SK-N-SH (cell line): ENCODE measurements at regions not wholly inside any gene's neighbourhood (a gene's known extent, or its start where the extent isn't known, plus 50 kb on each side); places are given as distances from the start of the nearest gene placed in this dataset.

ENCODE experiments used
- EZH2phosphoT487 ChIP-seq: fragments of 200-600 bp; sonication (generic); IDR thresholded peaks from 2 replicates; pipeline ENCODE4 v1.6.1; 2017; ENCODE audit warnings: low read depth, mixed run types, mild to moderate bottlenecking, antibody characterized with exemption, moderate library complexity, borderline replicate concordance
- RXRA ChIP-seq: IDR thresholded peaks from 2 replicates; pipeline ENCODE4 v1.4.0; 2012; ENCODE audit warnings: low read depth, mild to moderate bottlenecking, borderline replicate concordance
- SIN3A ChIP-seq: IDR thresholded peaks from 2 replicates; pipeline ENCODE4 v1.6.1; 2012; ENCODE audit warnings: low read depth, mild to moderate bottlenecking, low read length, moderate library complexity, borderline replicate concordance
- TF ChIP-seq, protein P1 (sequence below): IDR thresholded peaks from 2 replicates; pipeline ENCODE4 v1.4.0; 2012; ENCODE audit warnings: low read depth

DNA sequence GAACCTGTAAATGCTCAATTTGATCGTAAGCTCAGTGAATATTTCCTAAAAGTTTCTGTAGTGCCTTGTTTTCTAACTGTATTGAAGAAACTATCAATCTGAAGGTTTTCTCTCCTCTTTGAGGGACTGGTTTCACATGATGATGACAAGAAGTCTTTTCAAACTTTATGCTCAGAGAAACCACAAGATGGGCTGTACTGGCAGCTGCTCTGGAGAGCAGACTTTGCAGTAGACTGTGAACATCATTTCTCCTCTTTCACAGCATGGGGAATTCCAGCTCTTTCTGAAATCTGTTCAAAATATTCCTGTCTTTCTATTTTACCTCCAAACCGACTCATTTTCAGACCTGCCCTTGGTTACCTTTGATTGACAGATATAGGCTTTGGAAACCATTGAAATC lies 194.4 kb downstream of the IZUMO3 start:
- TF ChIP-seq, protein P1, sequence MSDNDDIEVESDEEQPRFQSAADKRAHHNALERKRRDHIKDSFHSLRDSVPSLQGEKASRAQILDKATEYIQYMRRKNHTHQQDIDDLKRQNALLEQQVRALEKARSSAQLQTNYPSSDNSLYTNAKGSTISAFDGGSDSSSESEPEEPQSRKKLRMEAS: no peak
- TF ChIP-seq RXRA: no peak
- no peak for TF ChIP-seq EZH2phosphoT487
- no peak for TF ChIP-seq SIN3A
